ENCODE measurements at regions not wholly inside any gene's neighbourhood (a gene's known extent, or its start where the extent isn't known, plus 50 kb on each side); places are given as distances from the start of the nearest gene placed in this dataset.

- no peaks in the 10 kb centered on the region for H3K27me3 ChIP-seq (ENCODE audit: control insufficient read depth in 2 of 2, insufficient read depth in 2 of 2, low read length in 2 of 2)
- dilution Hi-C loops (cut with MboI; ENCODE audit: extremely low pct_ligation_motif_present, low sequenced_read_pairs) (no loop called here), intact Hi-C loops (cut with micrococcal nuclease) (no loop called here)
- no peaks in the 10 kb centered on the region for H4K20me1 ChIP-seq (replicated peaks; ENCODE audit: control insufficient read depth, extremely low read depth, insufficient read depth, low read length)
- no peaks in the 10 kb centered on the region for H3K9me1 ChIP-seq (replicated peaks; ENCODE audit: control insufficient read depth, extremely low read depth, insufficient read depth, low read length)
- no peak overlapping the region for H3K4me2 ChIP-seq (ENCODE audit: insufficient read depth, low read length)
- no peak overlapping the region for H3K27ac ChIP-seq (ENCODE audit: insufficient read depth, low read depth, low read length)
- H2AFZ ChIP-seq (ENCODE audit: low read depth, low read length): no peak overlapping the region
- TF ChIP-seq, protein P1, sequence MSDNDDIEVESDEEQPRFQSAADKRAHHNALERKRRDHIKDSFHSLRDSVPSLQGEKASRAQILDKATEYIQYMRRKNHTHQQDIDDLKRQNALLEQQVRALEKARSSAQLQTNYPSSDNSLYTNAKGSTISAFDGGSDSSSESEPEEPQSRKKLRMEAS (IDR thresholded peaks at IDR 0.05; ENCODE audit: insufficient read depth, insufficient read length): no peak
- TF ChIP-seq MYC (IDR thresholded peaks at IDR 0.05; ENCODE audit: low read depth, low read length) (no peak), POLR2A (IDR thresholded peaks at IDR 0.05; ENCODE audit: low read depth, low read length) (no peak), FOS (IDR thresholded peaks at IDR 0.05; ENCODE audit: borderline replicate concordance, insufficient read depth, low read length) (no peak), EZH2 (IDR thresholded peaks at IDR 0.05; ENCODE audit: borderline replicate concordance, low read depth, low read length, severe bottlenecking) (no peak), POLR2AphosphoS5 (IDR thresholded peaks at IDR 0.05; ENCODE audit: insufficient read depth, low read depth, low read length) (no peak)
- TF ChIP-seq, protein P2, sequence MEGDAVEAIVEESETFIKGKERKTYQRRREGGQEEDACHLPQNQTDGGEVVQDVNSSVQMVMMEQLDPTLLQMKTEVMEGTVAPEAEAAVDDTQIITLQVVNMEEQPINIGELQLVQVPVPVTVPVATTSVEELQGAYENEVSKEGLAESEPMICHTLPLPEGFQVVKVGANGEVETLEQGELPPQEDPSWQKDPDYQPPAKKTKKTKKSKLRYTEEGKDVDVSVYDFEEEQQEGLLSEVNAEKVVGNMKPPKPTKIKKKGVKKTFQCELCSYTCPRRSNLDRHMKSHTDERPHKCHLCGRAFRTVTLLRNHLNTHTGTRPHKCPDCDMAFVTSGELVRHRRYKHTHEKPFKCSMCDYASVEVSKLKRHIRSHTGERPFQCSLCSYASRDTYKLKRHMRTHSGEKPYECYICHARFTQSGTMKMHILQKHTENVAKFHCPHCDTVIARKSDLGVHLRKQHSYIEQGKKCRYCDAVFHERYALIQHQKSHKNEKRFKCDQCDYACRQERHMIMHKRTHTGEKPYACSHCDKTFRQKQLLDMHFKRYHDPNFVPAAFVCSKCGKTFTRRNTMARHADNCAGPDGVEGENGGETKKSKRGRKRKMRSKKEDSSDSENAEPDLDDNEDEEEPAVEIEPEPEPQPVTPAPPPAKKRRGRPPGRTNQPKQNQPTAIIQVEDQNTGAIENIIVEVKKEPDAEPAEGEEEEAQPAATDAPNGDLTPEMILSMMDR (IDR thresholded peaks at IDR 0.05; ENCODE audit: extremely low read depth in 1 of 2, insufficient read depth in 1 of 2, low read depth in 1 of 2, low read length in 2 of 2): no peak
- H3K9me3 ChIP-seq (replicated peaks; ENCODE audit: control insufficient read depth, insufficient read depth, low read length): no peaks in the 10 kb centered on the region
- CTCF ChIA-PET: no interaction called here
- H3K36me3 ChIP-seq (ENCODE audit: control insufficient read depth in 2 of 2, extremely low read depth in 1 of 2, insufficient read depth in 2 of 2, low read length in 2 of 2): no peaks in the 10 kb centered on the region
- POLR2A ChIA-PET: no interaction called here
- no peak overlapping the region for H3K9ac ChIP-seq (replicated peaks; ENCODE audit: extremely low read depth, insufficient read depth, low read length)
- DNase-seq (ENCODE audit: low read depth, low spot score) (no peak), FAIRE-seq (no peak)
- H3K4me1 ChIP-seq (ENCODE audit: control insufficient read depth, extremely low read depth, insufficient read depth, low read length): no peaks in the 10 kb centered on the region
- H3K79me2 ChIP-seq (ENCODE audit: control insufficient read depth, insufficient read depth, low read length): no peaks in the 10 kb centered on the region
- BruUV-seq (replicated peaks): no TSS peak
- H3K4me3 ChIP-seq (replicated peaks in 1 of 3; ENCODE audit: insufficient read depth in 1 of 3, low read depth in 1 of 3, low read length in 3 of 3): no peak overlapping the region
These were observed 237.0 kb downstream of the HAPSTR1 start for GRCh38 chr16:9328411-9328810.

- DNase-seq (ENCODE audit: low read depth, low spot score): no peak
- ChIA-PET CTCF (no interaction called here), POLR2A (no interaction called here)
- dilution Hi-C loops (cut with MboI; ENCODE audit: extremely low pct_ligation_motif_present, low sequenced_read_pairs): no loop called here
- no peak overlapping the region for H3K9ac ChIP-seq (replicated peaks; ENCODE audit: extremely low read depth, insufficient read depth, low read length)
- no peaks in the 10 kb centered on the region for H3K4me1 ChIP-seq (ENCODE audit: control insufficient read depth, extremely low read depth, insufficient read depth, low read length)
- no peaks in the 10 kb centered on the region for H3K36me3 ChIP-seq (ENCODE audit: control insufficient read depth in 2 of 2, extremely low read depth in 1 of 2, insufficient read depth in 2 of 2, low read length in 2 of 2)
- H3K9me3 ChIP-seq (replicated peaks; ENCODE audit: control insufficient read depth, insufficient read depth, low read length): no peaks in the 10 kb centered on the region
- no peaks in the 10 kb centered on the region for H3K9me1 ChIP-seq (replicated peaks; ENCODE audit: control insufficient read depth, extremely low read depth, insufficient read depth, low read length)
- H3K27me3 ChIP-seq (ENCODE audit: control insufficient read depth in 2 of 2, insufficient read depth in 2 of 2, low read length in 2 of 2): no peaks in the 10 kb centered on the region
- H3K4me2 ChIP-seq (ENCODE audit: insufficient read depth, low read length): no peak overlapping the region
- H3K4me3 ChIP-seq (replicated peaks in 1 of 3; ENCODE audit: insufficient read depth in 1 of 3, low read depth in 1 of 3, low read length in 3 of 3): no peak overlapping the region
- TF ChIP-seq POLR2A (IDR thresholded peaks at IDR 0.05; ENCODE audit: low read depth, low read length): no peak
- no peak for TF ChIP-seq EZH2 (IDR thresholded peaks at IDR 0.05; ENCODE audit: borderline replicate concordance, low read depth, low read length, severe bottlenecking)
- no peak for TF ChIP-seq MYC (IDR thresholded peaks at IDR 0.05; ENCODE audit: low read depth, low read length)
- TF ChIP-seq, protein P1 (IDR thresholded peaks at IDR 0.05; ENCODE audit: insufficient read depth, insufficient read length): no peak
- TF ChIP-seq, protein P2 (IDR thresholded peaks at IDR 0.05; ENCODE audit: extremely low read depth in 1 of 2, insufficient read depth in 1 of 2, low read depth in 1 of 2, low read length in 2 of 2): no peak
- TF ChIP-seq POLR2AphosphoS5 (IDR thresholded peaks at IDR 0.05; ENCODE audit: insufficient read depth, low read depth, low read length): no peak
- TF ChIP-seq GATA2 (IDR thresholded peaks at IDR 0.05; ENCODE audit: insufficient read depth, insufficient read length, low read depth, low read length): no peak
- no peak for TF ChIP-seq FOS (IDR thresholded peaks at IDR 0.05; ENCODE audit: borderline replicate concordance, insufficient read depth, low read length)
- TF ChIP-seq JUN (IDR thresholded peaks at IDR 0.05; ENCODE audit: borderline replicate concordance, insufficient read depth, insufficient read length, low read depth): no peak
- H2AFZ ChIP-seq (ENCODE audit: low read depth, low read length): no peak overlapping the region
- no peak overlapping the region for H3K27ac ChIP-seq (ENCODE audit: insufficient read depth, low read depth, low read length)
- BruUV-seq (replicated peaks): no TSS peak
- H4K20me1 ChIP-seq (replicated peaks; ENCODE audit: control insufficient read depth, extremely low read depth, insufficient read depth, low read length): no peaks in the 10 kb centered on the region
- intact Hi-C loops (cut with micrococcal nuclease): no loop called here
- no peaks in the 10 kb centered on the region for H3K79me2 ChIP-seq (ENCODE audit: control insufficient read depth, insufficient read depth, low read length)
- no peak for FAIRE-seq
These were observed 238.7 kb downstream of the HAPSTR1 start for GRCh38 chr16:9330095-9330494.
